WTC11 (cell line): ENCODE measurements at regions not wholly inside any gene's neighbourhood (a gene's known extent, or its start where the extent isn't known, plus 50 kb on each side); places are given as distances from the start of the nearest gene placed in this dataset.

Experiments
- ATAC-seq: fragments of 200-7000 bp; cut with Tn5 transposase; 2 replicates; pipeline ENCODE4 v1.10.0; 2021; ENCODE audit warnings: mild to moderate bottlenecking, moderate library complexity
- CTCF ChIA-PET: fragments of 300-600 bp; sonication (Branson Sonifier 250); formaldehyde crosslinking; loops from one replicate; lab custom pipeline; 2021; ENCODE audit warnings: antibody characterized with exemption; lab: Charles Lee
- POLR2A ChIA-PET: fragments of 350-600 bp; sonication (Branson Sonifier 250); formaldehyde crosslinking; loops from one replicate; lab custom pipeline; 2021; ENCODE audit warnings: antibody characterized with exemption; lab: Charles Lee
- DNase-seq: peaks from one replicate; pipeline ENCODE4 v3.0.0; 2021; ENCODE audit warnings: low spot score
- H3K27ac Mint-ChIP-seq: 2 replicates; pipeline ENCODE4 v1.8.0; 2021; ENCODE audit warnings: mixed read lengths
- H3K27me3 Mint-ChIP-seq: 2 replicates; pipeline ENCODE4 v1.8.0; 2021; ENCODE audit warnings: low read depth, mild to moderate bottlenecking, moderate library complexity, mixed read lengths
- H3K36me3 Mint-ChIP-seq: 2 replicates; pipeline ENCODE4 v1.8.0; 2021; ENCODE audit warnings: mixed read lengths
- H3K4me1 Mint-ChIP-seq: 2 replicates; pipeline ENCODE4 v1.8.0; 2022; ENCODE audit warnings: mixed read lengths
- H3K4me3 Mint-ChIP-seq: 2 replicates; pipeline ENCODE4 v1.8.0; 2021; ENCODE audit warnings: mild to moderate bottlenecking, moderate library complexity, mixed read lengths
- H3K9me3 Mint-ChIP-seq: 2 replicates; pipeline ENCODE4 v1.8.0; 2021; ENCODE audit warnings: mixed read lengths
- AR ChIP-seq: fragments of 250-450 bp; sonication (Bioruptor Pico); IDR thresholded peaks from 2 replicates; pipeline ENCODE4 v1.9.0; 2021; ENCODE audit warnings: mild to moderate bottlenecking
- ATF1 ChIP-seq: sonication (generic); formaldehyde crosslinking; IDR thresholded peaks from 2 replicates; pipeline ENCODE4 v1.8.1; 2023; ENCODE audit warnings: mild to moderate bottlenecking, moderate library complexity, missing genetic modification reagents
- ELF4 ChIP-seq: sonication (generic); formaldehyde crosslinking; IDR thresholded peaks from 2 replicates; pipeline ENCODE4 v1.8.1; 2022; ENCODE audit warnings: low read depth, mild to moderate bottlenecking, moderate library complexity, missing genetic modification reagents
- EMX1 ChIP-seq: fragments of 250-450 bp; sonication (Bioruptor Pico); IDR thresholded peaks from 2 replicates; pipeline ENCODE4 v1.8.0; 2021; ENCODE audit warnings: mild to moderate bottlenecking
- ERG ChIP-seq: fragments of 250-450 bp; sonication (Bioruptor Pico); IDR thresholded peaks from 2 replicates; pipeline ENCODE4 v1.8.0; 2021; ENCODE audit warnings: mild to moderate bottlenecking
- FOXJ3 ChIP-seq: sonication (generic); formaldehyde crosslinking; IDR thresholded peaks from 2 replicates; pipeline ENCODE4 v1.9.0; 2021; ENCODE audit warnings: missing genetic modification reagents, mild to moderate bottlenecking, borderline replicate concordance
- GABPB1 ChIP-seq: sonication (generic); formaldehyde crosslinking; IDR thresholded peaks from 2 replicates; pipeline ENCODE4 v1.8.1; 2023; ENCODE audit warnings: mild to moderate bottlenecking, missing genetic modification reagents
- GRHL2 ChIP-seq: fragments of 250-450 bp; sonication (Bioruptor Pico); IDR thresholded peaks from 2 replicates; pipeline ENCODE4 v1.8.0; 2022; ENCODE audit warnings: mild to moderate bottlenecking, moderate library complexity; ENCODE audit not compliant: insufficient replicate concordance, severe bottlenecking
- MAX ChIP-seq: sonication (generic); formaldehyde crosslinking; IDR thresholded peaks from 2 replicates; pipeline ENCODE4 v1.8.0; 2022; ENCODE audit warnings: mild to moderate bottlenecking, missing genetic modification reagents
- MXD4 ChIP-seq: fragments of 250-450 bp; sonication (Bioruptor Pico); IDR thresholded peaks from 2 replicates; pipeline ENCODE4 v1.8.0; 2021; ENCODE audit warnings: mild to moderate bottlenecking, moderate library complexity, borderline replicate concordance
- MYBL2 ChIP-seq: sonication (generic); formaldehyde crosslinking; IDR thresholded peaks from 2 replicates; pipeline ENCODE4 v1.8.1; 2023; ENCODE audit warnings: mild to moderate bottlenecking, moderate library complexity, missing genetic modification reagents
- RELA ChIP-seq: sonication (generic); formaldehyde crosslinking; IDR thresholded peaks from 2 replicates; pipeline ENCODE4 v1.8.1; 2022; ENCODE audit warnings: missing genetic modification reagents, mild to moderate bottlenecking, borderline replicate concordance
- SP1 ChIP-seq: sonication (generic); formaldehyde crosslinking; conservative IDR thresholded peaks from 2 replicates; pipeline ENCODE4 v1.8.1; 2022; ENCODE audit warnings: missing genetic modification reagents
- TCF7 ChIP-seq: sonication (generic); formaldehyde crosslinking; IDR thresholded peaks from 2 replicates; pipeline ENCODE4 v1.8.0; 2022; ENCODE audit warnings: mild to moderate bottlenecking, low read depth, missing genetic modification reagents, moderate library complexity
- TP53 ChIP-seq: sonication (generic); formaldehyde crosslinking; IDR thresholded peaks from 2 replicates; pipeline ENCODE4 v1.8.1; 2023; ENCODE audit warnings: mild to moderate bottlenecking, missing genetic modification reagents
- USF1 ChIP-seq: sonication (generic); formaldehyde crosslinking; IDR thresholded peaks from 2 replicates; pipeline ENCODE4 v1.8.0; 2022; ENCODE audit warnings: mild to moderate bottlenecking, missing genetic modification reagents
- ZBTB21 ChIP-seq: sonication (generic); formaldehyde crosslinking; IDR thresholded peaks from 2 replicates; pipeline ENCODE4 v1.8.1; 2023; ENCODE audit warnings: mild to moderate bottlenecking, missing genetic modification reagents, borderline replicate concordance
- ZBTB43 ChIP-seq: sonication (generic); formaldehyde crosslinking; IDR thresholded peaks from 2 replicates; pipeline ENCODE4 v1.8.1; 2023; ENCODE audit warnings: mild to moderate bottlenecking, missing genetic modification reagents
- ZNF121 ChIP-seq: sonication (generic); formaldehyde crosslinking; IDR thresholded peaks from 2 replicates; pipeline ENCODE4 v1.8.0; 2023; ENCODE audit warnings: missing genetic modification reagents
- ZNF232 ChIP-seq: sonication (generic); formaldehyde crosslinking; IDR thresholded peaks from 2 replicates; pipeline ENCODE4 v1.8.0; 2022; ENCODE audit warnings: mild to moderate bottlenecking, missing genetic modification reagents
- ZNF317 ChIP-seq: sonication (generic); formaldehyde crosslinking; IDR thresholded peaks from 2 replicates; pipeline ENCODE4 v1.8.1; 2023; ENCODE audit warnings: low read depth, mild to moderate bottlenecking, moderate library complexity, missing genetic modification reagents, borderline replicate concordance
- TF ChIP-seq, protein P1 (sequence below): sonication (generic); formaldehyde crosslinking; IDR thresholded peaks from 2 replicates; pipeline ENCODE4 v1.8.1; 2023; ENCODE audit warnings: mild to moderate bottlenecking, missing genetic modification reagents, moderate library complexity
- TF ChIP-seq, protein P2 (sequence below): sonication (generic); formaldehyde crosslinking; IDR thresholded peaks from 2 replicates; pipeline ENCODE4 v1.8.1; 2022; ENCODE audit warnings: mild to moderate bottlenecking, moderate library complexity, missing genetic modification reagents

DNA sequence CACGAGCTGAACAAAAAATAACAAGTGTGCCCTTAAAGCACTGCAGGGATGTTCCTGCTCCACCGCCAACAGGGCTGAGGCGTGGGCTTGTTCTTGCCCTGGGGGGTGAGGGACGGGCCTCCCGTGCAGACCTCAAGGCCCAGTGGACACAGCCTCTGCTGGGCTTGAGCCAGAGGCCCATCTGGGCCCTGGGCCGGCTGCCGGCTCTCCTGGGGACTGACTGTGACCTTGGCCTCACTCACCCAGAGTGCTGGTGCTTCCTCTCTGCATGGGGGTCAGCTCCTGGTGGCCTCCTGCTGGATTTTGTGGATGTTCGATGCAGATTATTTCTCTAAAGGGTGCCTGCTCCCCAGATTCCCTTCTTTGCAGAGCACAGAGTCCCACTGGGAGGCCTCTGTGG is 54.2 kb upstream of the CDR2 start:
- 0 out of 2 replicates have a peak, but pooled peaks cover 2% of the 10 kb centered on the region for H3K4me1 Mint-ChIP-seq
- CTCF ChIA-PET: no interaction called here
- no peaks in the 10 kb centered on the region for H3K27me3 Mint-ChIP-seq
- POLR2A ChIA-PET: no interaction called here
- peaks cover 2% of the 10 kb centered on the region for H3K9me3 Mint-ChIP-seq
- H3K36me3 Mint-ChIP-seq: peaks cover 17% of the 10 kb centered on the region
- DNase-seq (no peak), ATAC-seq (no peak)
- H3K27ac Mint-ChIP-seq: no peak overlapping the region
- no peak for TF ChIP-seq ZBTB21 (CRISPR knock-in tag)
- no peak for TF ChIP-seq FOXJ3
- no peak for TF ChIP-seq EMX1 (CRISPR knock-in tag)
- TF ChIP-seq SP1: no peak
- no peak for TF ChIP-seq ZNF232 (CRISPR knock-in tag)
- TF ChIP-seq ZBTB43 (CRISPR knock-in tag): no peak
- no peak for TF ChIP-seq GABPB1 (CRISPR knock-in tag)
- TF ChIP-seq ATF1 (CRISPR knock-in tag): no peak
- no peak for TF ChIP-seq ZNF317 (CRISPR knock-in tag)
- TF ChIP-seq MXD4 (CRISPR knock-in tag): no peak
- TF ChIP-seq MAX (CRISPR knock-in tag): no peak
- TF ChIP-seq, all 79 proteins: peak for 0
- no peak overlapping the region for H3K4me3 Mint-ChIP-seq

DNA sequence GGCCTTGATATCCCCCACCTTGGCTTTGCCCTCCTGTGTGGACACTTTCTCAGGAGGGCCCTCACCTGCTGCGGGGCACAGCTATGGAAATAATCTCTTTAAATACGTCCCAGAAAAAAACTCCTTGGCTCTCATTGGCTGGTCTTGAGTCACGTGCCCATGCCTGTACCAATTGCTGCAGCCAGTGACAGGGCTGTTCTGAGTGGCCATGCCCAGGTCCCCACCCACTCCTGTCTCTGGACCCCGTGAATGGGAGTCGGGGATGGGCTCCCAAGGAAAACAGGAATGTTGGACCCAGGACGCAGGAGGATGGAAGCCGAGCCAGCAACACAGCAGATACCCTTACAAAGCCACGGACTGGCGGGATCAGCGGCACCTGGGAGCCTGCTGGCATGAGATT is 53.1 kb upstream of the CDR2 start:
- DNase-seq: no peak
- Mint-ChIP-seq H3K4me3 (no peak overlapping the region), H3K27me3 (no peaks in the 10 kb centered on the region), H3K4me1 (0 out of 2 replicates have a peak, but pooled peaks cover 2% of the 10 kb centered on the region), H3K36me3 (peaks cover 24% of the 10 kb centered on the region), H3K27ac (no peak overlapping the region), H3K9me3 (peaks cover 5% of the 10 kb centered on the region)
- TF ChIP-seq, protein P1, sequence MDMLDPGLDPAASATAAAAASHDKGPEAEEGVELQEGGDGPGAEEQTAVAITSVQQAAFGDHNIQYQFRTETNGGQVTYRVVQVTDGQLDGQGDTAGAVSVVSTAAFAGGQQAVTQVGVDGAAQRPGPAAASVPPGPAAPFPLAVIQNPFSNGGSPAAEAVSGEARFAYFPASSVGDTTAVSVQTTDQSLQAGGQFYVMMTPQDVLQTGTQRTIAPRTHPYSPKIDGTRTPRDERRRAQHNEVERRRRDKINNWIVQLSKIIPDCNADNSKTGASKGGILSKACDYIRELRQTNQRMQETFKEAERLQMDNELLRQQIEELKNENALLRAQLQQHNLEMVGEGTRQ (CRISPR knock-in tag): peak; percentile 73
- TF ChIP-seq ELF4: no peak
- TF ChIP-seq TP53: no peak
- no peak for TF ChIP-seq ZNF121 (CRISPR knock-in tag)
- TF ChIP-seq USF1 (CRISPR knock-in tag): peak; percentile 58; the same call in 1 of the 2 replicates
- ATAC-seq: peak; percentile 36; the same call in 1 of the 2 replicates
- ChIA-PET POLR2A (no interaction called here), CTCF (no interaction called here)

DNA sequence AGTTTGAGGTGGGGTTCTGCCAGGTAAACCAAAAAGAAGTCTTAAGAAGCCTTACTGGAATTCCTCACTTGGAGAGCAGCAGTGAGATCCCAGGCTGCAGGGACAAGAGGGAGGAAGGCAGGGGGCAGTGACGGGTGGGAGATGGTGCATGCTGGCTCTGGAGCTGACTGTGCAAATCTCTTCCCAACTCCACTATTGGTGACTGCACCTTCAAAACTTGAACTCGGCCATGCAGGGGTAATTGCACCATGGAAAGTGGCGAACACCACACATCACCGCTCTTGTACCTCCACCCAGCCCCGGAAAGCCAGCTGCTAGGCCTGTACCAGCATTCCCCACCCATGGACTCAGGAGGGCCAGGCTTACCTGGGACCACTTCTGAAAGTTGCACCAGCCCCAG is 51.4 kb upstream of the CDR2 start:
- Mint-ChIP-seq H3K27me3 (no peaks in the 10 kb centered on the region), H3K4me1 (0 out of 2 replicates have a peak, but pooled peaks cover 2% of the 10 kb centered on the region)
- no peak for TF ChIP-seq SP1
- TF ChIP-seq MYBL2 (CRISPR knock-in tag): no peak
- no peak for TF ChIP-seq GRHL2 (CRISPR knock-in tag)
- no peak for TF ChIP-seq TCF7 (CRISPR knock-in tag)
- TF ChIP-seq ERG (CRISPR knock-in tag): no peak
- no peak for TF ChIP-seq AR (CRISPR knock-in tag)
- no peak for TF ChIP-seq RELA
- TF ChIP-seq, protein P2, sequence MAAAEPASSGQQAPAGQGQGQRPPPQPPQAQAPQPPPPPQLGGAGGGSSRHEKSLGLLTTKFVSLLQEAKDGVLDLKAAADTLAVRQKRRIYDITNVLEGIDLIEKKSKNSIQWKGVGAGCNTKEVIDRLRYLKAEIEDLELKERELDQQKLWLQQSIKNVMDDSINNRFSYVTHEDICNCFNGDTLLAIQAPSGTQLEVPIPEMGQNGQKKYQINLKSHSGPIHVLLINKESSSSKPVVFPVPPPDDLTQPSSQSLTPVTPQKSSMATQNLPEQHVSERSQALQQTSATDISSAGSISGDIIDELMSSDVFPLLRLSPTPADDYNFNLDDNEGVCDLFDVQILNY (CRISPR knock-in tag): no peak
- TF ChIP-seq, all 79 proteins: peak for 0
- DNase-seq (no peak), ATAC-seq (peak; percentile 36)
- peaks cover 28% of the 10 kb centered on the region for H3K36me3 Mint-ChIP-seq
- peak overlapping the region; percentile 36 for H3K27ac Mint-ChIP-seq
- H3K9me3 Mint-ChIP-seq: peaks cover 5% of the 10 kb centered on the region
- CTCF ChIA-PET: interaction anchor here (1.0 to 1.8 kb wide), 2 partner anchors 8 to 11 kb away, joined by 4 read pairs; no protein-coding TSS in a partner anchor
- H3K4me3 Mint-ChIP-seq: no peak overlapping the region
- POLR2A ChIA-PET: no interaction called here
